Hematopoietic multipotent progenitor cell treated with erythropoietin and hydrocortisone succinate and interleukin-3 and kit ligand, for 6 days (in vitro differentiated cells): ENCODE measurements at regions not wholly inside any gene's neighbourhood (a gene's known extent, or its start where the extent isn't known, plus 50 kb on each side); places are given as distances from the start of the nearest gene placed in this dataset.
A peak's percentile ranks its signal among the peaks of the same experiment; 100 is the strongest.

Source experiments
- DNase-seq: peaks from one replicate; pipeline ENCODE4 v3.0.0-alpha.2; 2015

GRCh38 chr9:126556560-126557250 is 57.0 kb upstream of the LMX1B start:
- DNase-seq = no peak

- peak; percentile 56 for DNase-seq
Measured at GRCh38 chr9:126558051-126558665, 55.6 kb upstream of the LMX1B start.

DNA sequence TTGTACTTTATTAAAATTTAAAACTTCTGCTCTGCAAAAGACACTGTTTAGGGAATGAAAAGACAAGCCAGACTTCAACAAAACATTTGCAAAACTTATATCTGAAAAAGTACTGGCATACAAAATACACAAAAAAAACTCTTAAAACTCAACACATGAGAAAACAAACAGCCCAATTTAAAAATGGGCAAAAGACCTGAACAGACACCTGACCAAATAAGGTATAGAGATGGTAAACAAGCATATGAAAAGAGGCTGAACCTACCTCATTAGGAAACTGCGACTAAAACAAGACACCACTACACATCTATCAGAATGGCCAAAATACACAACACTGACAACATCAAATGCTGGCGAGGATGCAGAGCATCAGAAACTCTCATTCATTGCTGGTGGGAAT is 54.4 kb upstream of the LMX1B start:
- DNase-seq = no peak

- DNase-seq = peak; percentile 65
Measured at GRCh38 chr9:126561582-126561981, 52.1 kb upstream of the LMX1B start.

- no peak for DNase-seq
Measured at GRCh38 chr9:126563556-126563955, 50.2 kb upstream of the LMX1B start.
